ENCODE measurements at regions not wholly inside any gene's neighbourhood (a gene's known extent, or its start where the extent isn't known, plus 50 kb on each side); places are given as distances from the start of the nearest gene placed in this dataset.

GRCh38 chr14:65321370-65321875 lies 91.1 kb upstream of the FUT8 start:
- intact Hi-C loops (cut with DNase I; ENCODE audit: low total_unique reads) = no loop called here
- no peak for DNase-seq
- Histone ChIP-seq H3K27me3 (no peaks in the 10 kb centered on the region), H3K4me1 (no peaks in the 10 kb centered on the region), H3K4me3 (no peak overlapping the region), H3K36me3 (no peaks in the 10 kb centered on the region), H3K27ac (no peak overlapping the region), H3K9me3 (no peaks in the 10 kb centered on the region)
- TF ChIP-seq CTCF (IDR thresholded peaks at IDR 0.05) (no peak), POLR2A (IDR thresholded peaks at IDR 0.05) (no peak)

- DNase-seq = no peak
- Histone ChIP-seq H3K27me3 (no peaks in the 10 kb centered on the region), H3K27ac (no peak overlapping the region), H3K36me3 (no peaks in the 10 kb centered on the region), H3K4me3 (no peak overlapping the region), H3K4me1 (peaks cover 0 to 4% of the 10 kb centered on the region in 2 donors), H3K9me3 (no peaks in the 10 kb centered on the region)
- no peak for TF ChIP-seq CTCF (IDR thresholded peaks at IDR 0.05)
- TF ChIP-seq POLR2A (IDR thresholded peaks at IDR 0.05) = no peak
- intact Hi-C loops (cut with DNase I; ENCODE audit: low total_unique reads) = no loop called here
Measured at GRCh38 chr14:65329481-65329880, 83.0 kb upstream of the FUT8 start.

- no peaks in the 10 kb centered on the region for H3K36me3 ChIP-seq
- H3K4me3 ChIP-seq = no peak overlapping the region
- DNase-seq = no peak
- intact Hi-C loops (cut with DNase I; ENCODE audit: low total_unique reads) = no loop called here
- peaks cover 0 to 4% of the 10 kb centered on the region in 2 donors for H3K4me1 ChIP-seq
- TF ChIP-seq POLR2A (IDR thresholded peaks at IDR 0.05) (no peak), CTCF (IDR thresholded peaks at IDR 0.05) (no peak)
- no peaks in the 10 kb centered on the region for H3K27me3 ChIP-seq
- no peak overlapping the region for H3K27ac ChIP-seq
- H3K9me3 ChIP-seq = no peaks in the 10 kb centered on the region
Measured at GRCh38 chr14:65329911-65330310, 82.6 kb upstream of the FUT8 start.

- H3K27ac ChIP-seq = no peak overlapping the region
- no peaks in the 10 kb centered on the region for H3K9me3 ChIP-seq
- no peak for TF ChIP-seq CTCF (IDR thresholded peaks at IDR 0.05)
- no peak for TF ChIP-seq POLR2A (IDR thresholded peaks at IDR 0.05)
- no peak for DNase-seq
- H3K4me3 ChIP-seq = no peak overlapping the region
- no peaks in the 10 kb centered on the region for H3K27me3 ChIP-seq
- H3K4me1 ChIP-seq = peaks cover 0 to 4% of the 10 kb centered on the region in 2 donors
- intact Hi-C loops (cut with DNase I; ENCODE audit: low total_unique reads) = no loop called here
- no peaks in the 10 kb centered on the region for H3K36me3 ChIP-seq
Measured at GRCh38 chr14:65330416-65330815, 82.1 kb upstream of the FUT8 start.

- no peak for TF ChIP-seq CTCF (IDR thresholded peaks at IDR 0.05)
- H3K4me3 ChIP-seq = no peak overlapping the region
- H3K36me3 ChIP-seq = no peaks in the 10 kb centered on the region
- H3K4me1 ChIP-seq = peaks cover 0 to 4% of the 10 kb centered on the region in 2 donors
- H3K9me3 ChIP-seq = no peaks in the 10 kb centered on the region
- H3K27ac ChIP-seq = no peak overlapping the region
- H3K27me3 ChIP-seq = no peaks in the 10 kb centered on the region
- intact Hi-C loops (cut with DNase I; ENCODE audit: low total_unique reads) = no loop called here
- no peak for DNase-seq
Measured at GRCh38 chr14:65331652-65332051, 80.9 kb upstream of the FUT8 start.
